ENCODE measurements at regions not wholly inside any gene's neighbourhood (a gene's known extent, or its start where the extent isn't known, plus 50 kb on each side); places are given as distances from the start of the nearest gene placed in this dataset.
A peak's percentile ranks its signal among the peaks of the same experiment; 100 is the strongest.

GRCh38 chr9:121550041-121550440, 50.4 kb upstream of the GGTA1 start:
- no peak for DNase-seq

GRCh38 chr9:121550569-121551512, 51.2 kb upstream of the GGTA1 start:
- DNase-seq, result peak; percentile 86

- DNase-seq, result no peak
Measured at GRCh38 chr9:121551985-121552753, 52.5 kb upstream of the GGTA1 start.

- DNase-seq, result no peak
Measured at GRCh38 chr9:121556082-121556481, 56.4 kb upstream of the GGTA1 start.

GRCh38 chr9:121556580-121556979, 56.9 kb upstream of the GGTA1 start:
- DNase-seq, result no peak

GRCh38 chr9:121557581-121558447, 58.2 kb upstream of the GGTA1 start:
- DNase-seq, result no peak

GRCh38 chr9:121558473-121558872, 58.8 kb upstream of the GGTA1 start:
- DNase-seq, result no peak

- DNase-seq, result no peak
Measured at GRCh38 chr9:121559183-121559582, 59.5 kb upstream of the GGTA1 start.

- DNase-seq, result no peak
Measured at GRCh38 chr9:121560921-121561320, 61.3 kb upstream of the GGTA1 start.

- DNase-seq, result no peak
Measured at GRCh38 chr9:121561385-121562222, 62.0 kb upstream of the GGTA1 start.

GRCh38 chr9:121562301-121562700, 62.7 kb upstream of the GGTA1 start:
- DNase-seq, result no peak

- DNase-seq, result no peak
Measured at GRCh38 chr9:121563425-121563824, 63.8 kb upstream of the GGTA1 start.

- no peak for DNase-seq
Measured at GRCh38 chr9:121563881-121564460, 64.3 kb upstream of the GGTA1 start.

GRCh38 chr9:121564504-121565260, 65.0 kb upstream of the GGTA1 start:
- DNase-seq, result no peak

- no peak for DNase-seq
Measured at GRCh38 chr9:121566481-121567465, 67.1 kb upstream of the GGTA1 start.

- DNase-seq, result no peak
Measured at GRCh38 chr9:121567500-121568342, 68.1 kb upstream of the GGTA1 start.

GRCh38 chr9:121568343-121569265, 69.0 kb upstream of the GGTA1 start:
- no peak for DNase-seq
